ENCODE measurements at regions not wholly inside any gene's neighbourhood (a gene's known extent, or its start where the extent isn't known, plus 50 kb on each side); places are given as distances from the start of the nearest gene placed in this dataset.

- no peak overlapping the region for H3K4me3 ChIP-seq (ENCODE audit: insufficient read depth, low read length)
- H3K27me3 ChIP-seq (ENCODE audit: insufficient read depth, low read length) = no peaks in the 10 kb centered on the region
- TF ChIP-seq CTCF (IDR thresholded peaks at IDR 0.05; ENCODE audit: extremely low read depth, low read depth, low read length) = no peak
- H2AFZ ChIP-seq (ENCODE audit: low read length) = no peak overlapping the region
- H3K79me2 ChIP-seq (ENCODE audit: insufficient read depth, low read length) = peaks cover 9% of the 10 kb centered on the region
- no peak overlapping the region for H3K4me2 ChIP-seq (ENCODE audit: insufficient read depth, low read length)
- no peak for DNase-seq (ENCODE audit: insufficient read length, low spot score, missing footprints)
- no peaks in the 10 kb centered on the region for H4K20me1 ChIP-seq (ENCODE audit: insufficient read depth, low read length)
- no peak overlapping the region for H3K27ac ChIP-seq (ENCODE audit: low read depth, low read length)
- H3K4me1 ChIP-seq (ENCODE audit: insufficient read depth, low read length) = peaks cover 13% of the 10 kb centered on the region
- no peaks in the 10 kb centered on the region for H3K9me3 ChIP-seq (ENCODE audit: low read depth, low read length)
- H3K36me3 ChIP-seq (ENCODE audit: insufficient read depth, low read length) = no peaks in the 10 kb centered on the region
These were observed 196.4 kb upstream of the FOXN3 start for GRCh38 chr14:89613260-89614008.

- no peak for DNase-seq (ENCODE audit: insufficient read length, low spot score, missing footprints)
- Histone ChIP-seq H3K79me2 (ENCODE audit: insufficient read depth, low read length) (peaks cover 4% of the 10 kb centered on the region), H3K4me2 (ENCODE audit: insufficient read depth, low read length) (no peak overlapping the region)
These were observed 192.6 kb upstream of the FOXN3 start for GRCh38 chr14:89609500-89610100.

GRCh38 chr14:89607453-89607852 lies 190.4 kb upstream of the FOXN3 start:
- Histone ChIP-seq H3K27me3 (ENCODE audit: insufficient read depth, low read length) (no peaks in the 10 kb centered on the region), H3K36me3 (ENCODE audit: insufficient read depth, low read length) (no peaks in the 10 kb centered on the region), H3K4me1 (ENCODE audit: insufficient read depth, low read length) (no peaks in the 10 kb centered on the region), H3K9me3 (ENCODE audit: low read depth, low read length) (no peaks in the 10 kb centered on the region), H3K4me3 (ENCODE audit: insufficient read depth, low read length) (no peak overlapping the region), H3K27ac (ENCODE audit: low read depth, low read length) (no peak overlapping the region), H3K4me2 (ENCODE audit: insufficient read depth, low read length) (no peak overlapping the region), H4K20me1 (ENCODE audit: insufficient read depth, low read length) (no peaks in the 10 kb centered on the region), H2AFZ (ENCODE audit: low read length) (no peak overlapping the region), H3K79me2 (ENCODE audit: insufficient read depth, low read length) (no peaks in the 10 kb centered on the region)
- DNase-seq (ENCODE audit: insufficient read length, low spot score, missing footprints) = peak; percentile 77
- no peak for TF ChIP-seq CTCF (IDR thresholded peaks at IDR 0.05; ENCODE audit: extremely low read depth, low read depth, low read length)

More at GRCh38 chr14:89609500-89610100, 192.6 kb upstream of the FOXN3 start:
- TF ChIP-seq CTCF (IDR thresholded peaks at IDR 0.05; ENCODE audit: extremely low read depth, low read depth, low read length) = no peak
- H3K27me3 ChIP-seq (ENCODE audit: insufficient read depth, low read length) = no peaks in the 10 kb centered on the region
- H3K36me3 ChIP-seq (ENCODE audit: insufficient read depth, low read length) = no peaks in the 10 kb centered on the region
- no peak overlapping the region for H2AFZ ChIP-seq (ENCODE audit: low read length)
- no peaks in the 10 kb centered on the region for H3K4me1 ChIP-seq (ENCODE audit: insufficient read depth, low read length)
- no peaks in the 10 kb centered on the region for H4K20me1 ChIP-seq (ENCODE audit: insufficient read depth, low read length)
- no peak overlapping the region for H3K27ac ChIP-seq (ENCODE audit: low read depth, low read length)
- no peak overlapping the region for H3K4me3 ChIP-seq (ENCODE audit: insufficient read depth, low read length)
- no peaks in the 10 kb centered on the region for H3K9me3 ChIP-seq (ENCODE audit: low read depth, low read length)

GRCh38 chr14:89603938-89604480 lies 187.0 kb upstream of the FOXN3 start:
- no peak for TF ChIP-seq CTCF (IDR thresholded peaks at IDR 0.05; ENCODE audit: extremely low read depth, low read depth, low read length)
- H3K36me3 ChIP-seq (ENCODE audit: insufficient read depth, low read length) = no peaks in the 10 kb centered on the region
- H3K4me1 ChIP-seq (ENCODE audit: insufficient read depth, low read length) = no peaks in the 10 kb centered on the region

More at GRCh38 chr14:89603938-89604480, 187.0 kb upstream of the FOXN3 start:
- no peak overlapping the region for H3K4me3 ChIP-seq (ENCODE audit: insufficient read depth, low read length)
- H3K27ac ChIP-seq (ENCODE audit: low read depth, low read length) = no peak overlapping the region
- peak; percentile 62 for DNase-seq (ENCODE audit: insufficient read length, low spot score, missing footprints)
- peaks cover 3% of the 10 kb centered on the region for H3K9me3 ChIP-seq (ENCODE audit: low read depth, low read length)
- no peak overlapping the region for H3K4me2 ChIP-seq (ENCODE audit: insufficient read depth, low read length)
- no peak overlapping the region for H2AFZ ChIP-seq (ENCODE audit: low read length)
- H3K27me3 ChIP-seq (ENCODE audit: insufficient read depth, low read length) = no peaks in the 10 kb centered on the region
- H3K79me2 ChIP-seq (ENCODE audit: insufficient read depth, low read length) = no peaks in the 10 kb centered on the region
- H4K20me1 ChIP-seq (ENCODE audit: insufficient read depth, low read length) = no peaks in the 10 kb centered on the region

All from osteoblast (primary cell).